ENCODE measurements at regions not wholly inside any gene's neighbourhood (a gene's known extent, or its start where the extent isn't known, plus 50 kb on each side); places are given as distances from the start of the nearest gene placed in this dataset.

DNA sequence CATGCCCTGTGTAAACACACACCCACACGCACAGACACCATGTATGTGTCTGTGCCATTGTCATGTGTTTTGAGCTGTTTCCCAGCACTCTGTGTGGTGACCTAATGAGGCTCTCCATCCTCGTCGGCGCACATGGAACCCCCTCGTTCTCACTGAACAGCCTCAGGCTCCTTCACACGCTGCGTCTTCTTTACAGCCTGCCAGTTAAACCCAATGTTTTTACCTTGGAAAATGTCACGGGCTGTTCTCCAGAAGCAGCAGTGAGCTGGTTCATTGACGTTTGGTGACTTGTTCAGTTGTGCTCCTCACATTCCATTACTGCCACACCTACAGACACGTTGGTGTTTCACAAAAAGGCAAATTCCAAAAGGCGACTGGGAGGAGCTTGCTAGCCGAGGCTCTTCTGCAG, 201.0 kb upstream of the FOXQ1 start:
- intact Hi-C loops (cut with DNase I) = no loop called here
- ATAC-seq = peak in 1 of 4 donors; percentile 63
- 55% methylated on average over 9 of the region's 12 CpGs for WGBS (ENCODE audit: insufficient coverage, low coverage, low lambda C conversion rate, missing lambda C conversion rate)

DNA sequence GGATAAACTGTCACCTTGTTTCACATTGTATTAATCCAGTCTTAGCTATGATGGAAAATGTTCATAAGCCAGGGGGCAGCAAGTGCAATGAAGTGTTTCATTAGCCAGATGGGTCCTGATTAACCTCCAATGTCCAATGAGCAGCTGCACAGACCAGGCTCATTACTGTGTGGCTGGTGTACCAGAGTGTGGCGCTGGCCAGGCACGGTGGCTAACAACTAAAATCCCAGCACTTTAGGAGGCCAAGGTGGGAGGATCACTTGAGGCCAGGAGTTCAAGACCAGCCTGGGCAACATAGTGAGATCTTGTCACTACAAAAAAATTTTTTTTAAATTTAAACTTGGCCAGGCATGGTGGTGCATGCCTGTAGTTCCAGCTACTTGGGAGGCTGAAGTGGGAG, 201.7 kb upstream of the FOXQ1 start:
- intact Hi-C loops (cut with DNase I) = no loop called here
- Histone ChIP-seq H3K4me3 (no peak overlapping the region), H3K36me3 (no peaks in the 10 kb centered on the region), H3K4me1 (no peaks in the 10 kb centered on the region), H3K27me3 (no peaks in the 10 kb centered on the region), H3K9me3 (no peaks in the 10 kb centered on the region), H3K27ac (no peak overlapping the region)
- TF ChIP-seq, protein P1, sequence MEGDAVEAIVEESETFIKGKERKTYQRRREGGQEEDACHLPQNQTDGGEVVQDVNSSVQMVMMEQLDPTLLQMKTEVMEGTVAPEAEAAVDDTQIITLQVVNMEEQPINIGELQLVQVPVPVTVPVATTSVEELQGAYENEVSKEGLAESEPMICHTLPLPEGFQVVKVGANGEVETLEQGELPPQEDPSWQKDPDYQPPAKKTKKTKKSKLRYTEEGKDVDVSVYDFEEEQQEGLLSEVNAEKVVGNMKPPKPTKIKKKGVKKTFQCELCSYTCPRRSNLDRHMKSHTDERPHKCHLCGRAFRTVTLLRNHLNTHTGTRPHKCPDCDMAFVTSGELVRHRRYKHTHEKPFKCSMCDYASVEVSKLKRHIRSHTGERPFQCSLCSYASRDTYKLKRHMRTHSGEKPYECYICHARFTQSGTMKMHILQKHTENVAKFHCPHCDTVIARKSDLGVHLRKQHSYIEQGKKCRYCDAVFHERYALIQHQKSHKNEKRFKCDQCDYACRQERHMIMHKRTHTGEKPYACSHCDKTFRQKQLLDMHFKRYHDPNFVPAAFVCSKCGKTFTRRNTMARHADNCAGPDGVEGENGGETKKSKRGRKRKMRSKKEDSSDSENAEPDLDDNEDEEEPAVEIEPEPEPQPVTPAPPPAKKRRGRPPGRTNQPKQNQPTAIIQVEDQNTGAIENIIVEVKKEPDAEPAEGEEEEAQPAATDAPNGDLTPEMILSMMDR (IDR thresholded peaks at IDR 0.05) = peak in 1 of 4 donors; percentile 23
- no peak for TF ChIP-seq POLR2A (IDR thresholded peaks at IDR 0.05)
- DNase-seq (no peak), ATAC-seq (peak in 3 of 4 donors; percentile 24 to 64 (median 38))
- WGBS (ENCODE audit: insufficient coverage, low coverage, low lambda C conversion rate, missing lambda C conversion rate) = 89% methylated on average over 2 of the region's 2 CpGs

More for the DNA sequence above, 201.0 kb upstream of the FOXQ1 start:
- Histone ChIP-seq H3K9me3 (no peaks in the 10 kb centered on the region), H3K36me3 (no peaks in the 10 kb centered on the region), H3K4me3 (no peak overlapping the region), H3K4me1 (no peaks in the 10 kb centered on the region), H3K27me3 (no peaks in the 10 kb centered on the region), H3K27ac (no peak overlapping the region)
- DNase-seq = no peak
- no peak for TF ChIP-seq POLR2A (IDR thresholded peaks at IDR 0.05)
- TF ChIP-seq, protein P1 (IDR thresholded peaks at IDR 0.05) = no peak

DNA sequence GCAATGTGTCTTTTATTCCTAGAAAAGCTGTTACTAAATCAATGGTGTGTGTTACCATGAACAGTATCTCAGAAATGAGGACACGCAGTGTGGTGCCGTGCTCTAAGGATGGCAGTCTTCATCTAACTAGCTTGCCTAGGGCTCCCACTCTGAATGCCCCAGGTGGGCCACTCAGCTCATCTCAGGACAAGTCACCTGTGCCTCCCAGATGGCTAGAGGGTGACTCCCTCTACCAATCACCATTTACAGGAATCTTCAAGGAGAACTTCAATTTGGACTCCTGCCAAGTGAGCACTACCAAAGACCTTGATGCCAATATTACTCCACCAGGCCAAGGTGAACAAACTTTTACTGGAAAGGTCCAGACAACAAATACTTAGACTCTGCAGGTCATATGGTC, 202.8 kb upstream of the FOXQ1 start:
- H3K36me3 ChIP-seq = no peaks in the 10 kb centered on the region
- DNase-seq (no peak), ATAC-seq (no peak)
- no peaks in the 10 kb centered on the region for H3K27me3 ChIP-seq
- intact Hi-C loops (cut with DNase I) = no loop called here
- H3K4me1 ChIP-seq = no peaks in the 10 kb centered on the region
- 100% methylated on average over 2 of the region's 2 CpGs for WGBS (ENCODE audit: insufficient coverage, low coverage, low lambda C conversion rate, missing lambda C conversion rate)
- H3K4me3 ChIP-seq = no peak overlapping the region
- H3K27ac ChIP-seq = no peak overlapping the region
- TF ChIP-seq, protein P1 (IDR thresholded peaks at IDR 0.05) = no peak
- no peak for TF ChIP-seq POLR2A (IDR thresholded peaks at IDR 0.05)
- H3K9me3 ChIP-seq = no peaks in the 10 kb centered on the region

DNA sequence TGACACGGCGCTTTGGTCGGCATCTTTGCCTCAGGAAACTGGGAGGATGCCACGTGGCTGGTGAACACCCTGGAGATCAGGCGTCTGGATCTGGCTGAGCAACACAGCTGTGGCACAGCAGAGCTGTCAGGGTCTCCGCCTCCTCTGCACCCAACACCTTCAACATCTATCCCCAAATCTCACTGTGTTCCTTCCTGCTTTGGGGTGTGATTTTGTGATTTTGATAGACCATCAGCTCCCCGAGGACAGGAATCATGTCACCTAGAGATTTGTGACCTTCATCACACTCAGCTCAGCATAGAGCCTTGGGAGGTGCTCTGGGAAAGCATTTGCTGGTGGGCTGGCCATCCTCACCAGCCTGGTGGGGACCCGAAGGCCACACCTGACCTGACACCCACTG, 203.7 kb upstream of the FOXQ1 start:
- H3K9me3 ChIP-seq = no peaks in the 10 kb centered on the region
- 100% methylated on average over 3 of the region's 8 CpGs for WGBS (ENCODE audit: insufficient coverage, low coverage, low lambda C conversion rate, missing lambda C conversion rate)
- no peak overlapping the region for H3K4me3 ChIP-seq
- H3K27me3 ChIP-seq = no peaks in the 10 kb centered on the region
- DNase-seq (no peak), ATAC-seq (no peak)
- H3K36me3 ChIP-seq = no peaks in the 10 kb centered on the region
- TF ChIP-seq, protein P1 (IDR thresholded peaks at IDR 0.05) = no peak
- TF ChIP-seq POLR2A (IDR thresholded peaks at IDR 0.05) = no peak
- intact Hi-C loops (cut with DNase I) = no loop called here
- no peak overlapping the region for H3K27ac ChIP-seq
- H3K4me1 ChIP-seq = no peaks in the 10 kb centered on the region

DNA sequence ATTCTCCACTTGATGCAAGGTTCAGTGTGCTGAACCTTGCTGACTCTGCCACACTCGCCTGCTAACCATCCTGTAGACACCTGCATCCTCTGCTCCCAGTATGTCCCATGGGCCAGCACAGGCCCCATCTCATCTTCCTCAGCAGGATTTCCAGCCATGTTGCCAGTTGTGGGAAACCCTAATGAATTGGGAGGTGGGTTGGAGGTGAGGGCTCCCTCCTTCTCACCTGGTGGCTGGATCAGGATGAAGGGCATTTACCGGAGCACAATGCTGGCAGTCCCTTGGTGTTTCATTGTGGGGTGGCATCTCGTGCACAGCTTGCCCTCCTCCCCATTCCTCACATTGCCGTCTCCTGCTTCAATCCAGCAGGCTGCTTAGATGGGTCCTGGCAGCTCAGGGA, 204.3 kb upstream of the FOXQ1 start:
- DNase-seq (no peak), ATAC-seq (no peak)
- intact Hi-C loops (cut with DNase I) = no loop called here
- TF ChIP-seq POLR2A (IDR thresholded peaks at IDR 0.05) = no peak
- TF ChIP-seq, protein P1 (IDR thresholded peaks at IDR 0.05) = no peak
- Histone ChIP-seq H3K9me3 (no peaks in the 10 kb centered on the region), H3K27ac (no peak overlapping the region), H3K27me3 (no peaks in the 10 kb centered on the region), H3K4me3 (no peak overlapping the region), H3K4me1 (no peaks in the 10 kb centered on the region), H3K36me3 (no peaks in the 10 kb centered on the region)
- WGBS (ENCODE audit: insufficient coverage, low coverage, low lambda C conversion rate, missing lambda C conversion rate) = 85% methylated on average over 4 of the region's 4 CpGs
